ENCODE measurements at regions not wholly inside any gene's neighbourhood (a gene's known extent, or its start where the extent isn't known, plus 50 kb on each side); places are given as distances from the start of the nearest gene placed in this dataset.

DNA sequence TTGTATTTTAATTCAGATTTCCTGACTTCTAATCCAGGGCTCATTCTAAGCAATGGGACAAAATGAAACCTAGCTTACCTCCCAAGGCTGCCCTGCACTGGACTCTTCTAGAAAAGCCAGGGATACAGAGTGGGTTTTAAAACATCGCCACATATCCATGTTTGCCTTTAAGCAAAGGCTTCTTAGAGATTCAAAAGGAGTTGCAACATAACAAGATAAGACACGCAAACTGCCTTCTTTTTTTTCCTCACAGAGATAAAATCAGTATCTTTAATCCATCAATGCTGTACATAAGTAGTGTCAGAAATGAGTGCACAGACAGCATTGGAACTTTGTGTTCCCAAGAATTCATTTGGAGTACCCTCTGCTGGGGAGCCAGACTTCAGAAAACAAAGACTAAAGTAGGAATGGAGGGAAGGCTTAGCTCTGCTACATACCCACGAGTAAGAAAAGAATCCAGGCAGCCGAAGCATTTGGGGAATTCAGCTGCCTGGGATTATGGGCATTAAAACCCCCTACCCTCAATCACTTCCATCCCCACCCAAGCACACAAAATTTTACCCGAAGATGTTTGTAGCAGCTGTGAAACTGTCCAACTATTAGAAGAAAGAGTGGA, 427.8 kb downstream of the ARL4A start:
- TF ChIP-seq EZH2phosphoT487 (IDR thresholded peaks at IDR 0.05; ENCODE audit: insufficient read depth, low read depth) = no peak
- no peak for TF ChIP-seq EZH2 (IDR thresholded peaks at IDR 0.05; ENCODE audit: insufficient read depth, poor library complexity, severe bottlenecking)

Measured in GM23248 (cell line).